Spleen (tissue), 7 donors: ENCODE measurements at regions not wholly inside any gene's neighbourhood (a gene's known extent, or its start where the extent isn't known, plus 50 kb on each side); places are given as distances from the start of the nearest gene placed in this dataset.

Experiments
- POLR2A ChIP-seq, 3 donors: fragments of 450-650 bp; IDR thresholded peaks; one replicate each; pipeline ENCODE4 v1.5.1; 2017; ENCODE audit warnings: antibody characterized with exemption in 3 of 3, mild to moderate bottlenecking in 1 of 3
- POLR2AphosphoS5 ChIP-seq, 3 donors: sonication (generic); formaldehyde crosslinking; IDR thresholded peaks; one replicate each; pipeline ENCODE4 v1.5.1; 2017; ENCODE audit warnings: antibody characterized with exemption in 3 of 3
- TF ChIP-seq, protein P1 (sequence below), 11 experiments: fragments of 200-600 bp in 7 of 11; fragments of 450-650 bp in 4 of 11; sonication (generic) in 4 of 11; IDR thresholded peaks in 8 of 11; conservative IDR thresholded peaks in 3 of 11; 1 replicate in 7 of 11; 2 replicates in 4 of 11; pipeline versions ENCODE4 v1.4.0 to v1.8.0; 2016 to 2021; ENCODE audit warnings: antibody characterized with exemption in 11 of 11, inconsistent platforms in 4 of 11, mild to moderate bottlenecking in 1 of 11
- donor health status: DM: no; HTN: no; CAD: no; lungs with moderate emphysema.
- donor health status: DM: no; HTN: no; CAD: no.
- donor health status: DM: no; HTN: no; CAD: no.

DNA sequence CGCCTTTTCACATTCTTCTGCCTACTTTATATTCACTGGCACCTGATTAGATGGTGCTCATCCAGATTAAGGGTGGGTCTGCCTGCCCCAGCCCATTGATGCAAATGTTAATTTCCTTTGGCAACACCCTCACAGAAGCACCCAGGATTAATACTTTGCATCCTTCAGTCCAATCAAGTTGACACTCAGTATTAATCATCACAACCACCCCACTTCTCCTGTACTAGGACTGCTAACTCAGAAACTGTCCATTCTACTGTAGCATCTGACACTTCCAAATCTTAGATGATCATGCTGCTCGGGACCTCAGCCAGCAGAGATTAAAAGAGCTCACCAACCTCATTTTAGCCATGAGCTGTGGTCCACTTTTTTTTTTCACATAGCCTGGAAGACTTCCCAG lies 268.5 kb downstream of the SATB2 start:
- no peak for TF ChIP-seq POLR2AphosphoS5 (IDR thresholded peaks at IDR 0.05)
- TF ChIP-seq, protein P1, sequence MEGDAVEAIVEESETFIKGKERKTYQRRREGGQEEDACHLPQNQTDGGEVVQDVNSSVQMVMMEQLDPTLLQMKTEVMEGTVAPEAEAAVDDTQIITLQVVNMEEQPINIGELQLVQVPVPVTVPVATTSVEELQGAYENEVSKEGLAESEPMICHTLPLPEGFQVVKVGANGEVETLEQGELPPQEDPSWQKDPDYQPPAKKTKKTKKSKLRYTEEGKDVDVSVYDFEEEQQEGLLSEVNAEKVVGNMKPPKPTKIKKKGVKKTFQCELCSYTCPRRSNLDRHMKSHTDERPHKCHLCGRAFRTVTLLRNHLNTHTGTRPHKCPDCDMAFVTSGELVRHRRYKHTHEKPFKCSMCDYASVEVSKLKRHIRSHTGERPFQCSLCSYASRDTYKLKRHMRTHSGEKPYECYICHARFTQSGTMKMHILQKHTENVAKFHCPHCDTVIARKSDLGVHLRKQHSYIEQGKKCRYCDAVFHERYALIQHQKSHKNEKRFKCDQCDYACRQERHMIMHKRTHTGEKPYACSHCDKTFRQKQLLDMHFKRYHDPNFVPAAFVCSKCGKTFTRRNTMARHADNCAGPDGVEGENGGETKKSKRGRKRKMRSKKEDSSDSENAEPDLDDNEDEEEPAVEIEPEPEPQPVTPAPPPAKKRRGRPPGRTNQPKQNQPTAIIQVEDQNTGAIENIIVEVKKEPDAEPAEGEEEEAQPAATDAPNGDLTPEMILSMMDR (IDR thresholded peaks at IDR 0.05 in 8 of 11, conservative IDR thresholded peaks at IDR 0.05 in 3 of 11) = no peak
- TF ChIP-seq POLR2A (IDR thresholded peaks at IDR 0.05) = no peak
